ENCODE measurements at regions not wholly inside any gene's neighbourhood (a gene's known extent, or its start where the extent isn't known, plus 50 kb on each side); places are given as distances from the start of the nearest gene placed in this dataset.

GRCh38 chr15:87493803-87494202 lies 762.7 kb downstream of the NTRK3 start:
- TF ChIP-seq CTCF (IDR thresholded peaks at IDR 0.05; ENCODE audit: control extremely low read depth in 1 of 3, insufficient read depth in 1 of 3, low read depth in 1 of 3, low read length in 3 of 3) (no peak), KDM5A (IDR thresholded peaks at IDR 0.05; ENCODE audit: low read length) (no peak), ZNF274 (IDR thresholded peaks at IDR 0.05; ENCODE audit: borderline replicate concordance, extremely low read depth, low read length) (no peak), EP300 (IDR thresholded peaks at IDR 0.05; ENCODE audit: borderline replicate concordance in 1 of 2, low read depth in 2 of 2, low read length in 2 of 2) (no peak)
